HCT116 (cell line): ENCODE measurements at regions not wholly inside any gene's neighbourhood (a gene's known extent, or its start where the extent isn't known, plus 50 kb on each side); places are given as distances from the start of the nearest gene placed in this dataset.

Experiments
- ATAC-seq: fragments of 200-7000 bp; cut with Tn5 transposase; 2 replicates; pipeline ENCODE4 v1.9.1; 2020; ENCODE audit warnings: mild to moderate bottlenecking, moderate library complexity
- BruUV-seq: library from RNA; stranded (reverse); fragments of 400-500 nt; replicated peaks from 2 replicates; lab custom pipeline; 2021; lab: Mats Ljungman, UMichigan
- CTCF ChIA-PET: fragments of 300-600 bp; sonication (Branson Sonifier 250); formaldehyde crosslinking; loops from one replicate; lab custom pipeline; 2021; ENCODE audit warnings: antibody characterized with exemption; lab: Charles Lee
- POLR2A ChIA-PET: fragments of 300-600, 350-600 bp; sonication (Branson Sonifier 250); formaldehyde crosslinking; loops from one replicate; lab custom pipeline; 2021; ENCODE audit warnings: antibody characterized with exemption; lab: Charles Lee
- RAD21 ChIA-PET, 2 experiments: fragments of 300-600 bp; sonication (Branson Sonifier 250); formaldehyde crosslinking; loops; one replicate each; lab custom pipeline; 2023; ENCODE audit warnings: low total read pairs in 2 of 2; ENCODE audit not compliant: uncharacterized antibody in 2 of 2, unreplicated experiment in 2 of 2, low non-redundant PET in 1 of 2; lab: Charles Lee
- DNase-seq: peaks from one replicate; pipeline ENCODE4 v3.0.0-alpha.2; 2010; ENCODE audit warnings: low read depth, low spot score
- H2AFZ ChIP-seq: fragments of 200-600 bp; shearing (Covaris generic), sonication (generic); 2 replicates; pipeline ENCODE4 v1.6.1; 2017; ENCODE audit warnings: low read depth, mixed run types, mixed read lengths, antibody characterized with exemption, low read length; ENCODE audit not compliant: poor library complexity, severe bottlenecking
- H3K27ac ChIP-seq: 2 replicates; pipeline ENCODE4 v1.5.1; 2012; ENCODE audit warnings: low read depth, low read length
- H3K27me3 ChIP-seq: fragments of 200-600 bp; sonication (generic); 2 replicates; pipeline ENCODE4 v1.6.1; 2016; ENCODE audit warnings: mixed run types, low read length, mixed read lengths; ENCODE audit not compliant: insufficient read depth
- H3K36me3 ChIP-seq, 2 experiments: fragments of 200-500 bp in 1 of 2; fragments of 200-600 bp in 1 of 2; sonication (Bioruptor generic) in 1 of 2; sonication (generic) in 1 of 2; 2 replicates each; pipeline versions ENCODE4 v1.5.1 to v1.6.1; 2014 to 2016; ENCODE audit warnings: low read length in 2 of 2, inconsistent platforms in 1 of 2, mixed read lengths in 1 of 2, mixed run types in 1 of 2; ENCODE audit not compliant: insufficient read depth in 2 of 2, control insufficient read depth in 1 of 2
- H3K4me1 ChIP-seq, 2 experiments: fragments of 200-600 bp in 1 of 2; sonication (generic) in 1 of 2; 2 replicates each; pipeline versions ENCODE4 v1.5.1 to v1.6.1; 2012 to 2017; ENCODE audit warnings: low read length in 2 of 2, inconsistent platforms in 1 of 2, mild to moderate bottlenecking in 1 of 2, mixed read lengths in 1 of 2, mixed run types in 1 of 2, moderate library complexity in 1 of 2; ENCODE audit not compliant: insufficient read depth in 2 of 2, control insufficient read depth in 1 of 2
- H3K4me2 ChIP-seq: fragments of 200-600 bp; sonication (generic); 2 replicates; pipeline ENCODE4 v1.6.1; 2017; ENCODE audit warnings: mixed run types, low read length, mixed read lengths
- H3K4me3 ChIP-seq, 2 experiments: fragments of 200-600 bp in 1 of 2; sonication (generic) in 1 of 2; replicated peaks in 1 of 2; 2 replicates each; pipeline ENCODE4 v1.5.1; 2011 to 2016; ENCODE audit warnings: low read length in 2 of 2, control low read depth in 1 of 2, low read depth in 1 of 2, mild to moderate bottlenecking in 1 of 2, mixed read lengths in 1 of 2, mixed run types in 1 of 2
- H3K79me2 ChIP-seq: fragments of 200-600 bp; sonication (generic); 2 replicates; pipeline ENCODE4 v1.6.1; 2017; ENCODE audit warnings: mild to moderate bottlenecking, mixed run types, low read length, moderate library complexity, mixed read lengths; ENCODE audit not compliant: insufficient read depth
- H3K9ac ChIP-seq: fragments of 200-600 bp; sonication (generic); 2 replicates; pipeline ENCODE4 v1.6.1; 2016; ENCODE audit warnings: low read length, mixed read lengths
- H3K9me2 ChIP-seq: fragments of 200-600 bp; sonication (generic), shearing (Covaris generic); 2 replicates; pipeline ENCODE4 v1.6.1; 2017; ENCODE audit warnings: mixed run types, mild to moderate bottlenecking, moderate library complexity; ENCODE audit not compliant: insufficient read depth
- H3K9me3 ChIP-seq, 2 experiments: fragments of 200-500 bp in 1 of 2; fragments of 200-600 bp in 1 of 2; sonication (Bioruptor generic) in 1 of 2; sonication (generic) in 1 of 2; 2 replicates each; pipeline ENCODE4 v1.6.1; 2014 to 2017; ENCODE audit warnings: low read length in 2 of 2, mixed read lengths in 2 of 2, inconsistent platforms in 1 of 2, low read depth in 1 of 2, mild to moderate bottlenecking in 1 of 2, mixed run types in 1 of 2, moderate library complexity in 1 of 2; ENCODE audit not compliant: control insufficient read depth in 1 of 2, insufficient read depth in 1 of 2
- H4K20me1 ChIP-seq: fragments of 200-600 bp; sonication (generic), shearing (Covaris generic); 2 replicates; pipeline ENCODE4 v1.6.1; 2017; ENCODE audit warnings: mixed run types, mild to moderate bottlenecking, moderate library complexity; ENCODE audit not compliant: insufficient read depth
- EGR1 ChIP-seq: IDR thresholded peaks from 2 replicates; pipeline ENCODE4 v1.6.1; 2012; ENCODE audit warnings: low read depth
- EZH2phosphoT487 ChIP-seq: fragments of 200-600 bp; IDR thresholded peaks from 2 replicates; pipeline ENCODE4 v1.6.1; 2018; ENCODE audit warnings: antibody characterized with exemption, borderline replicate concordance
- FOSL1 ChIP-seq: IDR thresholded peaks from 2 replicates; pipeline ENCODE4 v1.6.1; 2012; ENCODE audit warnings: low read depth
- POLR2A ChIP-seq: IDR thresholded peaks from 2 replicates; pipeline ENCODE4 v1.7.0; 2011; ENCODE audit warnings: borderline replicate concordance; ENCODE audit not compliant: insufficient read depth, insufficient read length; ENCODE audit errors: extremely low read depth
- POLR2AphosphoS5 ChIP-seq: IDR thresholded peaks from 2 replicates; pipeline ENCODE4 v1.6.1; 2011; ENCODE audit warnings: mild to moderate bottlenecking, low read depth, low read length, moderate library complexity
- RAD21 ChIP-seq: IDR thresholded peaks from 2 replicates; pipeline ENCODE4 v1.6.1; 2012; ENCODE audit warnings: low read depth, mild to moderate bottlenecking
- SP1 ChIP-seq: IDR thresholded peaks from 2 replicates; pipeline ENCODE4 v1.6.1; 2012; ENCODE audit warnings: low read depth
- TCF7L2 ChIP-seq: IDR thresholded peaks from 2 replicates; pipeline ENCODE4 v1.7.0; 2011; ENCODE audit warnings: borderline replicate concordance, inconsistent platforms; ENCODE audit not compliant: insufficient read depth, insufficient read length; ENCODE audit errors: extremely low read depth
- ZFX ChIP-seq: fragments of 450-650 bp; IDR thresholded peaks from 2 replicates; pipeline ENCODE4 v1.6.1; 2017
- ZNF274 ChIP-seq: fragments of 200-500 bp; sonication (Bioruptor generic); IDR thresholded peaks from 2 replicates; pipeline ENCODE4 v1.6.1; 2014; ENCODE audit warnings: mild to moderate bottlenecking, low read depth, low read length, inconsistent platforms
- intact Hi-C: fragments of 100-400 bp; cut with micrococcal nuclease; formaldehyde crosslinking; loops from 2 replicates; pipeline ENCODE4 v1.10.0; 2022
- TF ChIP-seq, protein P1 (sequence below): IDR thresholded peaks from 2 replicates; pipeline ENCODE4 v1.6.1; 2012
- TF ChIP-seq, protein P2 (sequence below): IDR thresholded peaks from 2 replicates; pipeline ENCODE4 v1.6.1; 2012
- TF ChIP-seq, protein P3 (sequence below), 3 experiments: fragments of 200-600 bp in 1 of 3; sonication (generic) in 1 of 3; IDR thresholded peaks in 2 of 3; conservative IDR thresholded peaks in 1 of 3; 2 replicates each; pipeline ENCODE4 v1.5.1; 2012 to 2017; ENCODE audit warnings: low read depth in 2 of 3, low read length in 2 of 3, antibody characterized with exemption in 1 of 3, borderline replicate concordance in 1 of 3, control low read depth in 1 of 3, mild to moderate bottlenecking in 1 of 3, mixed read lengths in 1 of 3, mixed run types in 1 of 3, moderate library complexity in 1 of 3; ENCODE audit not compliant: insufficient read depth in 1 of 3

DNA sequence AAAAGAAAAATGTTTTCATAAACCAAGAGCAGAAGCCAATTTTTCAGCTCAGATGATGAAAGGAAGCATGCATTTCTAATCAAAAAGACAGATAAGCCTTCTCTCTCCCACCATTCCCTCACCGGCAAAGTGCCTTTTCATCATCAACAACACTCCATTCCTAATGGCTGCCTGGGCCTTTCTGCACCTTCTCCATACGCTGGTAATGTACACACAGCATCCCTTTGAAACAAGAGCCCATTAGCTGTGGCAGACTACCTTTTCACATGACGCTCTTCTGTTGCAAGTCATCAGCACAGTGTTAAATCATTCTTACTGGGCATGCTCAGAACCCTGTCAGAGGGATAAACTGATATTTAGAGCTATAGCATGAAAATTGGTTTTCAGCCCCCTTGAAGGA, 408.9 kb downstream of the MEIS1 start:
- no peak overlapping the region for H2AFZ ChIP-seq
- intact Hi-C loops: no loop called here
- no TSS peak for BruUV-seq
- H3K27ac ChIP-seq: no peak overlapping the region
- no peaks in the 10 kb centered on the region for H3K4me1 ChIP-seq
- POLR2A ChIA-PET: no interaction called here
- 0 out of 4 replicates have a peak, but pooled peaks cover 0 to 4% of the 10 kb centered on the region in 2 experiments for H3K9me3 ChIP-seq
- RAD21 ChIA-PET: no interaction called here
- CTCF ChIA-PET: no interaction called here
- H3K9ac ChIP-seq: no peak overlapping the region
- ATAC-seq: no peak
- no peaks in the 10 kb centered on the region for H3K36me3 ChIP-seq
- no peak overlapping the region for H3K4me2 ChIP-seq
- no peaks in the 10 kb centered on the region for H3K79me2 ChIP-seq
- no peaks in the 10 kb centered on the region for H4K20me1 ChIP-seq
- DNase-seq: no peak
- TF ChIP-seq EGR1 (no peak), TCF7L2 (no peak), ZNF274 (no peak), ZFX (no peak), SP1 (no peak)
- TF ChIP-seq, protein P1, sequence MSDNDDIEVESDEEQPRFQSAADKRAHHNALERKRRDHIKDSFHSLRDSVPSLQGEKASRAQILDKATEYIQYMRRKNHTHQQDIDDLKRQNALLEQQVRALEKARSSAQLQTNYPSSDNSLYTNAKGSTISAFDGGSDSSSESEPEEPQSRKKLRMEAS: no peak
- TF ChIP-seq, protein P2, sequence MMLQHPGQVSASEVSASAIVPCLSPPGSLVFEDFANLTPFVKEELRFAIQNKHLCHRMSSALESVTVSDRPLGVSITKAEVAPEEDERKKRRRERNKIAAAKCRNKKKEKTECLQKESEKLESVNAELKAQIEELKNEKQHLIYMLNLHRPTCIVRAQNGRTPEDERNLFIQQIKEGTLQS: no peak
- H3K4me3 ChIP-seq: no peak overlapping the region
- no peaks in the 10 kb centered on the region for H3K9me2 ChIP-seq
- no peaks in the 10 kb centered on the region for H3K27me3 ChIP-seq

DNA sequence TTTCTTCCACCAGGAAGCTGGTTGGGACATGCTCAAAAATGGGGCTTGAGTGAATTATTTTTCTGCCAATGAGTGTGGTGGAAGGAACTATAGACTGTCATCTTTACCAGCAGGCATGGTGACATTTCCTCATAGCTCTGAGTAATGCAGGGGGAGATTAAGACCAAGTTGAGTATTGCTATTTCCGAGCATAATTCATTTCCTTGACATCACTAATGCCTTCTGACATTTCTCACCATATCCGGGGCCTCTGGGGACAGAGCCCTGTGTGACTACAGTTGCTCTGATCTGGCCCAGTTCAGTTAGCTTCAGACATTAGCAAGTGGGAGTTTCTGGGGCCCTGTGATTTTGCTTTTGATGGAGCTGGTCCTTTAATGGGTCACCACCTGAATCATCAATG, 410.4 kb downstream of the MEIS1 start:
- ChIA-PET POLR2A (no interaction called here), CTCF (no interaction called here)

More for the DNA sequence above, 410.4 kb downstream of the MEIS1 start:
- ATAC-seq (no peak), DNase-seq (no peak)
- Histone ChIP-seq H3K27me3 (no peaks in the 10 kb centered on the region), H3K36me3 (no peaks in the 10 kb centered on the region), H3K4me3 (no peak overlapping the region), H3K9ac (no peak overlapping the region), H3K4me1 (no peaks in the 10 kb centered on the region), H2AFZ (no peak overlapping the region), H3K79me2 (no peaks in the 10 kb centered on the region), H3K27ac (no peak overlapping the region), H4K20me1 (no peaks in the 10 kb centered on the region), H3K4me2 (no peak overlapping the region), H3K9me2 (no peaks in the 10 kb centered on the region), H3K9me3 (0 out of 4 replicates have a peak, but pooled peaks cover 0 to 4% of the 10 kb centered on the region in 2 experiments)
- intact Hi-C loops: no loop called here
- BruUV-seq: no TSS peak
- no peak for TF ChIP-seq POLR2A
- no peak for TF ChIP-seq FOSL1
- no peak for TF ChIP-seq EZH2phosphoT487
- TF ChIP-seq RAD21: no peak
- TF ChIP-seq, protein P3, sequence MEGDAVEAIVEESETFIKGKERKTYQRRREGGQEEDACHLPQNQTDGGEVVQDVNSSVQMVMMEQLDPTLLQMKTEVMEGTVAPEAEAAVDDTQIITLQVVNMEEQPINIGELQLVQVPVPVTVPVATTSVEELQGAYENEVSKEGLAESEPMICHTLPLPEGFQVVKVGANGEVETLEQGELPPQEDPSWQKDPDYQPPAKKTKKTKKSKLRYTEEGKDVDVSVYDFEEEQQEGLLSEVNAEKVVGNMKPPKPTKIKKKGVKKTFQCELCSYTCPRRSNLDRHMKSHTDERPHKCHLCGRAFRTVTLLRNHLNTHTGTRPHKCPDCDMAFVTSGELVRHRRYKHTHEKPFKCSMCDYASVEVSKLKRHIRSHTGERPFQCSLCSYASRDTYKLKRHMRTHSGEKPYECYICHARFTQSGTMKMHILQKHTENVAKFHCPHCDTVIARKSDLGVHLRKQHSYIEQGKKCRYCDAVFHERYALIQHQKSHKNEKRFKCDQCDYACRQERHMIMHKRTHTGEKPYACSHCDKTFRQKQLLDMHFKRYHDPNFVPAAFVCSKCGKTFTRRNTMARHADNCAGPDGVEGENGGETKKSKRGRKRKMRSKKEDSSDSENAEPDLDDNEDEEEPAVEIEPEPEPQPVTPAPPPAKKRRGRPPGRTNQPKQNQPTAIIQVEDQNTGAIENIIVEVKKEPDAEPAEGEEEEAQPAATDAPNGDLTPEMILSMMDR (IDR thresholded peaks at IDR 0.05 in 2 of 3, conservative IDR thresholded peaks at IDR 0.05 in 1 of 3; ENCODE audit: borderline replicate concordance in 1 of 3, insufficient read depth in 1 of 3, low read depth in 2 of 3, low read length in 2 of 3): no peak
- no peak for TF ChIP-seq POLR2AphosphoS5
- RAD21 ChIA-PET: no interaction called here
